Omental fat pad (tissue), 3 donors: ENCODE measurements at regions not wholly inside any gene's neighbourhood (a gene's known extent, or its start where the extent isn't known, plus 50 kb on each side); places are given as distances from the start of the nearest gene placed in this dataset.

ENCODE experiments used
- ATAC-seq: fragments of 150-250 bp; one replicate; pipeline ENCODE4 v1.9.1; 2016; ENCODE audit warnings: mild to moderate bottlenecking, moderate library complexity; ENCODE audit not compliant: low FRiP score
- DNase-seq: peaks from one replicate; pipeline ENCODE4 v3.0.0-alpha.2; 2019; ENCODE audit warnings: low spot score
- CTCF ChIP-seq, 3 donors: fragments of 450-650 bp; IDR thresholded peaks; one replicate each; pipeline ENCODE4 v1.5.1; 2016 to 2017; ENCODE audit warnings: antibody characterized with exemption in 3 of 3, mild to moderate bottlenecking in 3 of 3, moderate library complexity in 2 of 3

GRCh38 chr15:31555022-31555421 lies 228.4 kb downstream of the KLF13 start:
- no peak for DNase-seq
- ATAC-seq: no peak
- TF ChIP-seq CTCF (IDR thresholded peaks at IDR 0.05): no peak

- ATAC-seq (no peak), DNase-seq (no peak)
- TF ChIP-seq CTCF (IDR thresholded peaks at IDR 0.05): no peak
Observed at GRCh38 chr15:31556494-31557150, 230.0 kb downstream of the KLF13 start.

- no peak for TF ChIP-seq CTCF (IDR thresholded peaks at IDR 0.05)
- ATAC-seq: no peak
- no peak for DNase-seq
Observed at GRCh38 chr15:31557899-31558298, 231.3 kb downstream of the KLF13 start.

- no peak for ATAC-seq
- TF ChIP-seq CTCF (IDR thresholded peaks at IDR 0.05): no peak
Observed at GRCh38 chr15:31558840-31559239, 232.2 kb downstream of the KLF13 start.

GRCh38 chr15:31559786-31560185 lies 233.2 kb downstream of the KLF13 start:
- no peak for TF ChIP-seq CTCF (IDR thresholded peaks at IDR 0.05)
- ATAC-seq (no peak), DNase-seq (no peak)

More at GRCh38 chr15:31558840-31559239, 232.2 kb downstream of the KLF13 start:
- DNase-seq: no peak

GRCh38 chr15:31560643-31561042 lies 234.0 kb downstream of the KLF13 start:
- DNase-seq (no peak), ATAC-seq (no peak)
- no peak for TF ChIP-seq CTCF (IDR thresholded peaks at IDR 0.05)

- TF ChIP-seq CTCF (IDR thresholded peaks at IDR 0.05): no peak
- ATAC-seq: no peak
Observed at GRCh38 chr15:31561156-31561555, 234.5 kb downstream of the KLF13 start.

More at GRCh38 chr15:31561156-31561555, 234.5 kb downstream of the KLF13 start:
- no peak for DNase-seq
